ENCODE measurements at regions not wholly inside any gene's neighbourhood (a gene's known extent, or its start where the extent isn't known, plus 50 kb on each side); places are given as distances from the start of the nearest gene placed in this dataset.

DNA sequence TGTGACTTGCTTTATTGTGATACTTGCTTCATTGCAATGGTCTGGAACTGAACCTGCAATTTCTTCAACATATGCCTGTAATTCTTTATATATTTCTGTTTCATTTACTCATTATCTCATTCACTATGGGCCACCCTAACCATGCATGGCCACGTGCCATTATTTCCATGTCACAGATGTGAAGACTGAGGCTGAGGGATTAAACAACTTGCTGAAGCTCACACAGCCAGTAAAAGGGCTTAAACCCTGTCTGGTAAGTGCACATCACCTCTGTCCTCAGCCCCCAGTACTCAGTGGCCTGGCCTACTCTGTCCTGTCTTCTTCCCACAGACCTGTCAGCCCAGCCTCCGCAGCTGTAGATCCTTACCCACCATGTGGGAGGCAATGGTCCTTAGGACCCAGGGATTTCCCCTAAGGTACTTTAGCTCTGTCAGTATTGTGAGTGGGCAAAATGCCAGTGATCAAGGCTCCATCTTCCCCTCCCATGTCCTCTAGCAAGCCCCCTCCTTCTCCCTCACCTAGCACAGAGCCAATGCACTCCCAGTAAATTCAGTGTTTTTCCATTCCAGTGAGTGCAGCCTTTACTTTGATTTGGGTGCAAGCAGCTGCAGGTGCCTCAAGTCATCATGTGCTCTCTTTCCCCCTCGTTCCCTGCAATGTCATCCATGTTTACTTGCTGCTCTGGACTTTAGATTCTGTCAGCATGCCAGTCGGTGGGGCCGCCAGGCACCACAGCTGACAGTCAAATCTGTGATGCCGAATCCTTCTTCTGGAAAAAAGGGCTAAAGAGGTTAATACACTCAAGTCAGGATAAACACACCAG lies 228.2 kb upstream of the PROX1 start:
- peaks cover 3% of the 10 kb centered on the region for H3K27me3 Mint-ChIP-seq
- H3K4me1 Mint-ChIP-seq (ENCODE audit: low read depth): peaks cover 7% of the 10 kb centered on the region
- peak overlapping the region; percentile 11 for H3K27ac Mint-ChIP-seq
- no peaks in the 10 kb centered on the region for H3K36me3 Mint-ChIP-seq (ENCODE audit: insufficient read depth)
- no peak overlapping the region for H3K4me3 Mint-ChIP-seq (ENCODE audit: low read depth)
- no peaks in the 10 kb centered on the region for H3K9me3 Mint-ChIP-seq (ENCODE audit: low read depth)
- DNase-seq (ENCODE audit: low spot score, unreplicated experiment): no peak
- TF ChIP-seq, protein P1, sequence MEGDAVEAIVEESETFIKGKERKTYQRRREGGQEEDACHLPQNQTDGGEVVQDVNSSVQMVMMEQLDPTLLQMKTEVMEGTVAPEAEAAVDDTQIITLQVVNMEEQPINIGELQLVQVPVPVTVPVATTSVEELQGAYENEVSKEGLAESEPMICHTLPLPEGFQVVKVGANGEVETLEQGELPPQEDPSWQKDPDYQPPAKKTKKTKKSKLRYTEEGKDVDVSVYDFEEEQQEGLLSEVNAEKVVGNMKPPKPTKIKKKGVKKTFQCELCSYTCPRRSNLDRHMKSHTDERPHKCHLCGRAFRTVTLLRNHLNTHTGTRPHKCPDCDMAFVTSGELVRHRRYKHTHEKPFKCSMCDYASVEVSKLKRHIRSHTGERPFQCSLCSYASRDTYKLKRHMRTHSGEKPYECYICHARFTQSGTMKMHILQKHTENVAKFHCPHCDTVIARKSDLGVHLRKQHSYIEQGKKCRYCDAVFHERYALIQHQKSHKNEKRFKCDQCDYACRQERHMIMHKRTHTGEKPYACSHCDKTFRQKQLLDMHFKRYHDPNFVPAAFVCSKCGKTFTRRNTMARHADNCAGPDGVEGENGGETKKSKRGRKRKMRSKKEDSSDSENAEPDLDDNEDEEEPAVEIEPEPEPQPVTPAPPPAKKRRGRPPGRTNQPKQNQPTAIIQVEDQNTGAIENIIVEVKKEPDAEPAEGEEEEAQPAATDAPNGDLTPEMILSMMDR (IDR thresholded peaks at IDR 0.05; ENCODE audit: unreplicated experiment): no peak

DNA sequence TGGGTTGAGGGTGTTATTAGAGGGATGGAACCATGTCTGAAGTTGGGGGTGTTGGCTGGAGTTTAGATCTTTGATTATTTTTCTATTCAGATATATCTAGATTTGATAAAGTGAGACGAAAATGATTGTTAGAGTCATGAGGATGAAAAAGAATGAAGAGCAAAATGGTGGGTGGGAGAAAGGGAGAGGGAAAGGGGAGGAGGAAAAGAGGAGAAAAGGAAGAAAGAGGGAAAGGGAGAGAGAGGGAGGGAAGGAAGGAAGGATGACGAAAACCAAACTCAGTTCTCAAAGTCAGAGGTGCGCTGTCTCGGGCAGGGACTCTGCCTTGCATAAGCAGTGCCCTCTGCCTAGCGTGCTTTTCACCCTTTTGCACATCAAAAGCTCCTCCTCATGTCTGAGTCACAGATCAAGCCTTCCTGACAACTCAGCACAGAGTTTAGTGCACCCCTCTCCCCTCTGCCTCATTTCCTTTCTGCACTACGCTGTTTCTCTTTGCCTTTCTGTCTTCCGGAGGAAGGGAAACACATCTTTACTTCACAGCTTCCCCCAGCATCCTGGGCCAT lies 225.8 kb upstream of the PROX1 start:
- TF ChIP-seq, protein P1 (IDR thresholded peaks at IDR 0.05; ENCODE audit: unreplicated experiment): no peak
- Mint-ChIP-seq H3K4me1 (ENCODE audit: low read depth) (peaks cover 7% of the 10 kb centered on the region), H3K27me3 (peaks cover 3% of the 10 kb centered on the region), H3K4me3 (ENCODE audit: low read depth) (no peak overlapping the region), H3K27ac (no peak overlapping the region), H3K36me3 (ENCODE audit: insufficient read depth) (no peaks in the 10 kb centered on the region), H3K9me3 (ENCODE audit: low read depth) (no peaks in the 10 kb centered on the region)
- no peak for DNase-seq (ENCODE audit: low spot score, unreplicated experiment)

DNA sequence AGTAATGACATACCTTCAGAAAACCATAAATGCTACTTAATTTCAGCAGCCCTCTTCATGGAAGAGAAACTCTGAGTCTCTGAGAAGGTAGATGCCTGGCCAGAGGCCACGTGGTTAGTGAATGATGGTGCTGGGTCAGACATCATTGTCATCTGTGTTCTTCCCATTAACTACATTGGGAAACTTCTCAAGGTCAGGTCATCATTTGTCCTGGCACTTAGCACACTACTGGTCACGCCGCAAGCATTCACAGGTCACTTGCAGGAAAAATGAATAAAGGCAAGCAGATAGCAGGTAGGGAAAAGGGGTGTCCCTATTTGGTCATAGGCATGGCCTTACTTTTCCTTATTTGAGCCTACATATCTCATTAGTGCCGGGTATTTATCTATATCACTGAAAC lies 220.1 kb upstream of the PROX1 start:
- H3K4me3 Mint-ChIP-seq (ENCODE audit: low read depth): no peak overlapping the region
- H3K27ac Mint-ChIP-seq: no peak overlapping the region
- TF ChIP-seq, protein P1 (IDR thresholded peaks at IDR 0.05; ENCODE audit: unreplicated experiment): no peak

DNA sequence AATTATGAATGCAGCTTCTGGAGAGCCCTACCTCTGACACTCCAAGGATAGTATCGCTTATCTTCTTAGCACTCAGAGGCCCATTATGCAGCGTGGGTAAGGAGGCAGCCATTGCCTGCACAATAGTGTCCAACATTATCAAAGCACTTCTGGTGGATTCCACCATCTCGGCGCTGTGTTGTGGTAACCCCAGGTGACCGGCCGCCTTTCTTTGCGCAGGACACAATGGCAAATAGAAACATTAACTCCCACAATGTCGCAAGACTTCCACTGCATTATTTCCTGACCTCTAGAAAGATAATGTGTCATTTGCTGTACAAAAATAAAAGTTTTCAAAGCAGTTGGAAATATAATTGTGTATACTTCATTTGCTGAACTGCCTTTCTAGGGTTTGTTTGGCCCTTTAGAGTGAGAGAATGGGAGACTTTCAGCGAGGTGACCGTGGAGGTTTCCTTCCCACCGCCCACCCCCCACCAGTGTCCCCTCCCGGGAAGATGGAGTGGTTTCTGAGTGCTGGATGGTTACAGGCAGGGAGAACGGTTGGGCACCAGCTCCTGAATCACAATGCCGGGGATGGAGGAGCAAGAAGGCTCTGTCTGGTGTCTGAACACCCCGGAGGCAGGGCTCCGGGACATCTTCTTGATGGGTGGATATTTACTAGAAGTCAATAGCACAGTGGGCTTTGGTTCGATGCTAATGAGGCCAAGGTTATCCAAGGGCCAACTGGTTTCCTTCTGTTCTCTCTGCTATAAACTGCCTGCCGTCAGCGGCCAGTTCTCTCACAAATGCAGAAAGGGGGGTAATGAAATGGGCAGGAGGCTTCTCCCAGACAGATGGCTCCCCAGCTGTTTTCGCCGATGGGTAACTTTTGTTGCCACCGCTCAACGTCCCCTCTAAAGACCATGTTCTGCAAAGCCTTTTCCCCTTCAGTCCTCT lies 215.4 kb upstream of the PROX1 start:
- no peaks in the 10 kb centered on the region for H3K36me3 Mint-ChIP-seq (ENCODE audit: insufficient read depth)
- H3K27ac Mint-ChIP-seq: no peak overlapping the region
- no peaks in the 10 kb centered on the region for H3K4me1 Mint-ChIP-seq (ENCODE audit: low read depth)
- H3K9me3 Mint-ChIP-seq (ENCODE audit: low read depth): peaks cover 3% of the 10 kb centered on the region
- peaks cover 7% of the 10 kb centered on the region for H3K27me3 Mint-ChIP-seq
- DNase-seq (ENCODE audit: low spot score, unreplicated experiment): no peak
- no peak overlapping the region for H3K4me3 Mint-ChIP-seq (ENCODE audit: low read depth)
- TF ChIP-seq, protein P1 (IDR thresholded peaks at IDR 0.05; ENCODE audit: unreplicated experiment): no peak

More for the DNA sequence above, 220.1 kb upstream of the PROX1 start:
- Mint-ChIP-seq H3K27me3 (peaks cover 10% of the 10 kb centered on the region), H3K9me3 (ENCODE audit: low read depth) (no peaks in the 10 kb centered on the region), H3K36me3 (ENCODE audit: insufficient read depth) (no peaks in the 10 kb centered on the region), H3K4me1 (ENCODE audit: low read depth) (no peaks in the 10 kb centered on the region)
- no peak for DNase-seq (ENCODE audit: low spot score, unreplicated experiment)

DNA sequence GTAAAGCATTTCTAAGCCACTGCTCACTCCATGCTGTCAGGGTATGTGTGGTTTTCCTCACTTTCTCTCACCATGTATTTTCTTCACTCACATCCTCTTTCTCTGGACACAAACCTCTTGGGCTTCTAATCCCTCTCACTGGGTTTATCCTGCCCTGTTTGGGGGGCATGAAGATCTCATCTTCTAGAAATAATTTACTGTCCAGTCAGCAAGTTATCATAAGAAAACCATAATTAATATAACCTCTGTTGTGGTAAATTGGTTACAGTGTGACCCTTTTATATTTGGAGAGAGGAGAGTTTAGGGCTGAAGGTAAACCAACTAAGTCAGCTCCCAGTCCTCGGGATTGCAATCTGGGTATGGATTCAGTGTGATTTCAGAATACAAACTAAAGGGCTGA lies 213.8 kb upstream of the PROX1 start:
- H3K27ac Mint-ChIP-seq: no peak overlapping the region
- TF ChIP-seq, protein P1 (IDR thresholded peaks at IDR 0.05; ENCODE audit: unreplicated experiment): no peak
- H3K4me3 Mint-ChIP-seq (ENCODE audit: low read depth): no peak overlapping the region
- peaks cover 3% of the 10 kb centered on the region for H3K9me3 Mint-ChIP-seq (ENCODE audit: low read depth)
- DNase-seq (ENCODE audit: low spot score, unreplicated experiment): no peak
- peaks cover 5% of the 10 kb centered on the region for H3K27me3 Mint-ChIP-seq
- H3K4me1 Mint-ChIP-seq (ENCODE audit: low read depth): peaks cover 5% of the 10 kb centered on the region
- H3K36me3 Mint-ChIP-seq (ENCODE audit: insufficient read depth): no peaks in the 10 kb centered on the region

Measured in progenitor cell of endocrine pancreas (in vitro differentiated cells).